Spleen (tissue), 11 donors: ENCODE measurements at regions not wholly inside any gene's neighbourhood (a gene's known extent, or its start where the extent isn't known, plus 50 kb on each side); places are given as distances from the start of the nearest gene placed in this dataset.

Source experiments
- DNase-seq: peaks from one replicate; pipeline ENCODE4 v3.0.0-alpha.2; 2020
- H3K27ac ChIP-seq, 8 donors: fragments of 200-600 bp; sonication (generic) in 7 of 8; 1 replicate in 4 of 8; 2 replicates in 4 of 8; pipeline versions ENCODE4 v1.5.0 to v1.8.0; 2016 to 2021; ENCODE audit warnings: inconsistent platforms in 4 of 8, mild to moderate bottlenecking in 4 of 8, moderate library complexity in 1 of 8
- H3K27me3 ChIP-seq, 7 donors: fragments of 200-600 bp; sonication (generic) in 6 of 7; replicated peaks in 1 of 7; 1 replicate in 4 of 7; 2 replicates in 3 of 7; pipeline versions ENCODE4 v1.5.0 to v1.8.0; 2016 to 2021; ENCODE audit warnings: inconsistent platforms in 3 of 7, mild to moderate bottlenecking in 1 of 7
- H3K36me3 ChIP-seq, 6 donors: fragments of 200-600 bp; sonication (generic) in 5 of 6; 1 replicate in 4 of 6; 2 replicates in 2 of 6; pipeline versions ENCODE4 v1.5.0 to v1.8.0; 2016 to 2021; ENCODE audit warnings: inconsistent platforms in 2 of 6
- H3K4me1 ChIP-seq, 6 donors: fragments of 200-600 bp; sonication (generic) in 5 of 6; 1 replicate in 3 of 6; 2 replicates in 3 of 6; pipeline versions ENCODE4 v1.5.0 to v1.8.0; 2016 to 2021; ENCODE audit warnings: inconsistent platforms in 3 of 6
- H3K4me3 ChIP-seq, 8 donors: fragments of 200-600 bp; sonication (generic) in 7 of 8; 1 replicate in 4 of 8; 2 replicates in 4 of 8; pipeline versions ENCODE4 v1.5.0 to v1.8.0; 2016 to 2021; ENCODE audit warnings: inconsistent platforms in 4 of 8, mild to moderate bottlenecking in 4 of 8, moderate library complexity in 2 of 8
- H3K9me3 ChIP-seq, 8 donors: fragments of 200-600 bp; sonication (generic) in 7 of 8; 1 replicate in 4 of 8; 2 replicates in 4 of 8; pipeline versions ENCODE4 v1.5.0 to v1.8.0; 2016 to 2021; ENCODE audit warnings: inconsistent platforms in 4 of 8
- POLR2A ChIP-seq, 3 donors: fragments of 450-650 bp; IDR thresholded peaks; one replicate each; pipeline ENCODE4 v1.5.1; 2017; ENCODE audit warnings: antibody characterized with exemption in 3 of 3, mild to moderate bottlenecking in 1 of 3
- POLR2AphosphoS5 ChIP-seq, 3 donors: sonication (generic); formaldehyde crosslinking; IDR thresholded peaks; one replicate each; pipeline ENCODE4 v1.5.1; 2017; ENCODE audit warnings: antibody characterized with exemption in 3 of 3
- WGBS, 5 donors: extraction: QIAGEN DNeasy Blood & Tissue Kit in 3 of 5; methylation state at CpG; one replicate each; pipeline versions ENCODE4 v1.1.5 to v1.1.7; 2013 to 2018; 5-methylcytosine and 5-hydroxymethylcytosine counted together
- intact Hi-C: fragments of 100-400 bp; cut with DNase I; formaldehyde crosslinking; loops from one replicate; pipeline ENCODE4 v1.15.0; 2023; ENCODE audit warnings: low total_unique reads
- TF ChIP-seq, protein P1 (sequence below), 11 experiments: fragments of 200-600 bp in 7 of 11; fragments of 450-650 bp in 4 of 11; sonication (generic) in 4 of 11; IDR thresholded peaks in 8 of 11; conservative IDR thresholded peaks in 3 of 11; 1 replicate in 7 of 11; 2 replicates in 4 of 11; pipeline versions ENCODE4 v1.4.0 to v1.8.0; 2016 to 2021; ENCODE audit warnings: antibody characterized with exemption in 11 of 11, inconsistent platforms in 4 of 11, mild to moderate bottlenecking in 1 of 11
- donor health status: healthy with polysubstance abuse.
- donor health status: DM: no; HTN: no; CAD: no; lungs with moderate emphysema.
- donor health status: DM: no; HTN: no; CAD: no.
- donor health status: Bipolar disorder and iron deficiency.
- donor health status: healthy.
- donor health status: DM: no; HTN: no; CAD: no.
- donor health status: DM: yes; HTN: yes; CAD: no.

DNA sequence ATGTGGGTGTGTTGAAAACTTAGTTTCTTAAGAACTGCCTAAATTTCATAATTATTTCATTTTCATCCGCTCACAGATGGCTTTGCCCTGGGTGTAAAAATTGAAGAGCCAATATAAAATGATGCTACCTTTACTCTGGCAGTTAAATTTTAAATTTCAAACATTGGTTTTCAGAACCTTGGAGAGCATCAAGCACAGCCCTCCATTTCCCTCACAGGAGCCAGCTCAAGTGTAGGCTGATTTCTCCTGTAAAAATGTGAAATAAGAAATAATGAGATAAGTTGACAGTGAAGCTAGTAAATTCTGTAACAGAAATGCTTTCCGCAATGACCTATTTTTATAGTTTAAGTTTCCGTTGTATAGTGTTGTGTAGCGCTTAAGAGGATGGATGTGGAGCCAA lies 53.9 kb upstream of the AKT3 start:
- Histone ChIP-seq H3K27me3 (peaks cover 0 to 6% (median 0%) of the 10 kb centered on the region in 7 donors), H3K4me3 (no peak overlapping the region), H3K4me1 (no peaks in the 10 kb centered on the region), H3K27ac (no peak overlapping the region), H3K9me3 (no peaks in the 10 kb centered on the region), H3K36me3 (no peaks in the 10 kb centered on the region)
- intact Hi-C loops, result no loop called here
- TF ChIP-seq, protein P1, sequence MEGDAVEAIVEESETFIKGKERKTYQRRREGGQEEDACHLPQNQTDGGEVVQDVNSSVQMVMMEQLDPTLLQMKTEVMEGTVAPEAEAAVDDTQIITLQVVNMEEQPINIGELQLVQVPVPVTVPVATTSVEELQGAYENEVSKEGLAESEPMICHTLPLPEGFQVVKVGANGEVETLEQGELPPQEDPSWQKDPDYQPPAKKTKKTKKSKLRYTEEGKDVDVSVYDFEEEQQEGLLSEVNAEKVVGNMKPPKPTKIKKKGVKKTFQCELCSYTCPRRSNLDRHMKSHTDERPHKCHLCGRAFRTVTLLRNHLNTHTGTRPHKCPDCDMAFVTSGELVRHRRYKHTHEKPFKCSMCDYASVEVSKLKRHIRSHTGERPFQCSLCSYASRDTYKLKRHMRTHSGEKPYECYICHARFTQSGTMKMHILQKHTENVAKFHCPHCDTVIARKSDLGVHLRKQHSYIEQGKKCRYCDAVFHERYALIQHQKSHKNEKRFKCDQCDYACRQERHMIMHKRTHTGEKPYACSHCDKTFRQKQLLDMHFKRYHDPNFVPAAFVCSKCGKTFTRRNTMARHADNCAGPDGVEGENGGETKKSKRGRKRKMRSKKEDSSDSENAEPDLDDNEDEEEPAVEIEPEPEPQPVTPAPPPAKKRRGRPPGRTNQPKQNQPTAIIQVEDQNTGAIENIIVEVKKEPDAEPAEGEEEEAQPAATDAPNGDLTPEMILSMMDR (IDR thresholded peaks at IDR 0.05 in 8 of 11, conservative IDR thresholded peaks at IDR 0.05 in 3 of 11), result no peak
- no peak for TF ChIP-seq POLR2A (IDR thresholded peaks at IDR 0.05)
- no peak for TF ChIP-seq POLR2AphosphoS5 (IDR thresholded peaks at IDR 0.05)
- DNase-seq, result no peak
- WGBS, 5 donors, result 85 to 93% (median 86%) methylated on average over 4 of the region's 4 CpGs

DNA sequence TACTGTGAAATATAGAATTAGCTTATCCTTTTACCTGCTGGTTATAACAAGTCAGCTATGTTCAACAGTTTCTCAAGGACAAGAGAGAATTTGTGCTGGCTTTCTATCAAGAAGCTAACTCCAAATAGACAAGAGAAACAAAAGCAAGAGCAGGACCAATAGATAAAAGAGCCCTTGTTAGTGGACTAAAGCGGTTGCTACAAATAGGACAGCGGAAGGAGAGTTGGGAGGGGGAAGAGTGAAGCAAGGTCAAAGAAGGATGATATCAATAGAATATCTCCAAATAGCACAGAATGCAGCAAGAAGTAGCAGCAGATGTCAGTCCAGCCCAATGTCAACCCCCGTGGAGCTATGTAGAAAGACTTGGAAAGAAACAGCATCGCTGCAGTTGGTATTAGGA lies 53.0 kb upstream of the AKT3 start:
- H3K9me3 ChIP-seq, result no peaks in the 10 kb centered on the region
- DNase-seq, result no peak

GRCh38 chr1:243902100-243902499 lies 52.1 kb upstream of the AKT3 start:
- Histone ChIP-seq H3K9me3 (no peaks in the 10 kb centered on the region), H3K36me3 (no peaks in the 10 kb centered on the region), H3K27ac (no peak overlapping the region), H3K27me3 (peaks cover 0 to 3% (median 0%) of the 10 kb centered on the region in 7 donors), H3K4me3 (no peak overlapping the region), H3K4me1 (no peaks in the 10 kb centered on the region)
- WGBS, 5 donors, result 48 to 68% (median 64%) methylated on average over 2 of the region's 2 CpGs
- TF ChIP-seq, protein P1 (IDR thresholded peaks at IDR 0.05 in 8 of 11, conservative IDR thresholded peaks at IDR 0.05 in 3 of 11), result no peak
- TF ChIP-seq POLR2A (IDR thresholded peaks at IDR 0.05), result no peak
- TF ChIP-seq POLR2AphosphoS5 (IDR thresholded peaks at IDR 0.05), result no peak
- DNase-seq, result no peak
- intact Hi-C loops, result no loop called here

More for the DNA sequence above, 53.0 kb upstream of the AKT3 start:
- intact Hi-C loops, result no loop called here
- TF ChIP-seq POLR2AphosphoS5 (IDR thresholded peaks at IDR 0.05) (no peak), POLR2A (IDR thresholded peaks at IDR 0.05) (no peak)
- TF ChIP-seq, protein P1 (IDR thresholded peaks at IDR 0.05 in 8 of 11, conservative IDR thresholded peaks at IDR 0.05 in 3 of 11), result no peak
- Histone ChIP-seq H3K4me1 (no peaks in the 10 kb centered on the region), H3K27me3 (peaks cover 0 to 6% (median 0%) of the 10 kb centered on the region in 7 donors), H3K27ac (no peak overlapping the region), H3K36me3 (no peaks in the 10 kb centered on the region), H3K4me3 (no peak overlapping the region)
- 76 to 83% (median 82%) methylated on average over 4 of the region's 4 CpGs for whole genome bisulfite sequencing, 5 donors
